K562 (cell line): ENCODE measurements at regions not wholly inside any gene's neighbourhood (a gene's known extent, or its start where the extent isn't known, plus 50 kb on each side); places are given as distances from the start of the nearest gene placed in this dataset.

Experiments
- ATAC-seq: fragments of 200-7000 bp; cut with Tn5 transposase; 3 replicates; pipeline ENCODE4 v1.9.1; 2020; ENCODE audit warnings: moderate library complexity
- BruUV-seq: library from RNA; stranded (reverse); fragments of 400-500 nt; replicated peaks from 2 replicates; lab custom pipeline; 2021; lab: Mats Ljungman, UMichigan
- CTCF ChIA-PET: fragments of 300-600 bp; formaldehyde crosslinking; extraction: SDS; loops from one replicate; lab custom pipeline; 2021; ENCODE audit warnings: low intra/inter-chr PET ratio; lab: Yijun Ruan, JAX
- POLR2A ChIA-PET: fragments of 300-600, 350-650 bp; sonication (Branson Sonifier 250); formaldehyde crosslinking; extraction: SDS; loops from one replicate; lab custom pipeline; 2021; ENCODE audit warnings: antibody characterized with exemption, inconsistent platforms; lab: Yijun Ruan, JAX
- DNase-seq, 4 experiments: peaks; one replicate each; pipeline versions ENCODE4 v3.0.0 to v3.0.0-alpha.2; 2011 to 2018; ENCODE audit warnings: low spot score in 3 of 4, mixed read lengths in 3 of 4; ENCODE audit errors: extremely low read depth in 1 of 4
- FAIRE-seq: peaks from 2 replicates; lab custom pipeline; 2011; peaks lifted over from hg19 to GRCh38; lab: Jason Lieb, UNC
- H2AFZ ChIP-seq: 2 replicates; pipeline ENCODE4 v1.6.0; 2011; ENCODE audit warnings: low read depth, low read length, control low read depth, inconsistent platforms
- H3K27ac ChIP-seq: fragments of 200-600 bp; 3 replicates; pipeline ENCODE4 v1.8.0; 2011; ENCODE audit warnings: low read depth, mild to moderate bottlenecking, control low read depth, inconsistent platforms, low read length, moderate library complexity, mixed read lengths; ENCODE audit errors: extremely low read depth
- H3K27me3 ChIP-seq, 2 experiments: fragments of 300-600 bp in 1 of 2; 2 replicates in 1 of 2; 3 replicates in 1 of 2; pipeline versions ENCODE4 v1.6.0 to v1.8.0; 2011; ENCODE audit warnings: inconsistent platforms in 2 of 2, low read length in 2 of 2, mild to moderate bottlenecking in 1 of 2, mixed read lengths in 1 of 2, moderate library complexity in 1 of 2; ENCODE audit not compliant: control insufficient read depth in 2 of 2, insufficient read depth in 2 of 2
- H3K36me3 ChIP-seq: fragments of 300-600 bp; 3 replicates; pipeline ENCODE4 v1.8.0; 2011; ENCODE audit warnings: mild to moderate bottlenecking, low read length, inconsistent platforms; ENCODE audit not compliant: control insufficient read depth, insufficient read depth
- H3K4me1 ChIP-seq, 2 experiments: fragments of 200-600 bp in 1 of 2; replicated peaks in 1 of 2; 2 replicates in 1 of 2; 3 replicates in 1 of 2; pipeline versions ENCODE4 v1.5.1 to v1.8.0; 2011; ENCODE audit warnings: inconsistent platforms in 2 of 2, low read length in 2 of 2, mild to moderate bottlenecking in 1 of 2, mixed read lengths in 1 of 2, moderate library complexity in 1 of 2; ENCODE audit not compliant: control insufficient read depth in 2 of 2, insufficient read depth in 2 of 2
- H3K4me2 ChIP-seq: 2 replicates; pipeline ENCODE4 v1.6.1; 2011; ENCODE audit warnings: low read length, control low read depth, inconsistent platforms, mixed read lengths; ENCODE audit not compliant: insufficient read depth
- H3K4me3 ChIP-seq: fragments of 200-600 bp; sonication (generic), shearing (Covaris generic); 2 replicates; pipeline ENCODE4 v1.5.1; 2016; ENCODE audit warnings: control low read depth, inconsistent platforms
- H3K79me2 ChIP-seq: fragments of 200-600 bp; 3 replicates; pipeline ENCODE4 v1.8.0; 2011; ENCODE audit warnings: low read length, inconsistent platforms; ENCODE audit not compliant: control insufficient read depth, insufficient read depth
- H3K9ac ChIP-seq, 2 experiments: 2 replicates each; pipeline versions ENCODE4 v1.6.0 to v1.6.1; 2011; ENCODE audit warnings: low read depth in 2 of 2, low read length in 2 of 2, control low read depth in 1 of 2, inconsistent platforms in 1 of 2, mild to moderate bottlenecking in 1 of 2, mixed read lengths in 1 of 2; ENCODE audit not compliant: insufficient read depth in 1 of 2
- H3K9me1 ChIP-seq: one replicate; pipeline ENCODE4 v1.6.0; 2011; ENCODE audit warnings: inconsistent platforms, mild to moderate bottlenecking, low read length, moderate library complexity; ENCODE audit not compliant: control insufficient read depth, insufficient read depth
- H3K9me3 ChIP-seq: replicated peaks from 2 replicates; pipeline ENCODE4 v1.5.1; 2011; ENCODE audit warnings: low read depth, low read length, inconsistent platforms; ENCODE audit not compliant: control insufficient read depth, insufficient read depth
- H4K20me1 ChIP-seq: replicated peaks from 2 replicates; pipeline ENCODE4 v1.6.1; 2011; ENCODE audit warnings: low read length, inconsistent platforms, mixed read lengths; ENCODE audit not compliant: control insufficient read depth, insufficient read depth
- DMBX1 ChIP-seq: fragments of 250-450 bp; sonication (Bioruptor Pico); IDR thresholded peaks from 2 replicates; pipeline ENCODE4 v1.8.0; 2022; ENCODE audit warnings: inconsistent platforms, mild to moderate bottlenecking, moderate library complexity, borderline replicate concordance
- HMGN3 ChIP-seq: IDR thresholded peaks from 2 replicates; pipeline ENCODE4 v1.6.1; 2011; ENCODE audit warnings: borderline replicate concordance, low read depth, mild to moderate bottlenecking, mixed read lengths, low read length; ENCODE audit not compliant: insufficient read length; ENCODE audit errors: extremely low read depth
- LCOR ChIP-seq: sonication (generic); formaldehyde crosslinking; IDR thresholded peaks from 2 replicates; pipeline ENCODE4 v1.8.0; 2022; ENCODE audit warnings: mild to moderate bottlenecking, missing genetic modification reagents
- MTA1 ChIP-seq: fragments of 450-650 bp; IDR thresholded peaks from 2 replicates; pipeline ENCODE4 v1.6.1; 2017; ENCODE audit warnings: borderline replicate concordance
- NFXL1 ChIP-seq: fragments of 450-650 bp; formaldehyde crosslinking; IDR thresholded peaks from 2 replicates; pipeline ENCODE4 v1.4.0; 2021; ENCODE audit warnings: mild to moderate bottlenecking
- POLR2G ChIP-seq: fragments of 200-400 bp; formaldehyde crosslinking; IDR thresholded peaks from 2 replicates; pipeline ENCODE4 v1.6.1; 2017; ENCODE audit warnings: low read depth, mild to moderate bottlenecking, antibody characterized with exemption, low read length, moderate library complexity
- TEAD4 ChIP-seq, 2 experiments: sonication (generic) in 1 of 2; formaldehyde crosslinking in 1 of 2; IDR thresholded peaks; 2 replicates each; pipeline versions ENCODE4 v1.6.1 to v1.8.0; 2012 to 2022; ENCODE audit warnings: borderline replicate concordance in 1 of 2, inconsistent platforms in 1 of 2, low read length in 1 of 2, mild to moderate bottlenecking in 1 of 2, missing genetic modification reagents in 1 of 2
- ZC3H11A ChIP-seq: IDR thresholded peaks from 2 replicates; pipeline ENCODE4 v1.6.1; 2012; ENCODE audit warnings: low read depth, low read length, improper control_type of control experiment
- ZNF324 ChIP-seq: fragments of 250-450 bp; sonication (Bioruptor Pico); IDR thresholded peaks from 2 replicates; pipeline ENCODE4 v1.4.0; 2020; ENCODE audit warnings: mild to moderate bottlenecking
- ZNF347 ChIP-seq: fragments of 450-650 bp; formaldehyde crosslinking; IDR thresholded peaks from 2 replicates; pipeline ENCODE4 v1.4.0; 2020; ENCODE audit warnings: low read depth, mild to moderate bottlenecking, moderate library complexity
- ZZZ3 ChIP-seq: fragments of 450-650 bp; IDR thresholded peaks from 2 replicates; pipeline ENCODE4 v1.6.1; 2016; ENCODE audit warnings: antibody characterized with exemption, mild to moderate bottlenecking, moderate library complexity
- WGBS: fragments of 100-300 bp; shearing (Covaris generic); methylation state at CpG from one replicate; pipeline ENCODE4 v1.1.6; 2016; ENCODE audit warnings: low coverage, mixed read lengths; ENCODE audit not compliant: insufficient coverage; ENCODE audit errors: missing lambda C conversion rate; 5-methylcytosine and 5-hydroxymethylcytosine counted together
- in situ Hi-C: fragments of 300-500 bp; cut with MboI; formaldehyde crosslinking; loops from 4 replicates; pipeline ENCODE4 v1.15.0; 2018; ENCODE audit warnings: inconsistent platforms, mixed read lengths
- intact Hi-C: fragments of 100-400 bp; cut with micrococcal nuclease; formaldehyde crosslinking; loops from 2 replicates; pipeline ENCODE4 v1.14.2; 2022
- TF ChIP-seq, protein P1 (sequence below): sonication (generic); formaldehyde crosslinking; IDR thresholded peaks from 2 replicates; pipeline ENCODE4 v1.9.0; 2022; ENCODE audit warnings: mild to moderate bottlenecking, missing genetic modification reagents
- TF ChIP-seq, protein P2 (sequence below): sonication (generic); formaldehyde crosslinking; IDR thresholded peaks from 2 replicates; pipeline ENCODE4 v1.5.0; 2020; ENCODE audit warnings: missing genetic modification reagents

DNA sequence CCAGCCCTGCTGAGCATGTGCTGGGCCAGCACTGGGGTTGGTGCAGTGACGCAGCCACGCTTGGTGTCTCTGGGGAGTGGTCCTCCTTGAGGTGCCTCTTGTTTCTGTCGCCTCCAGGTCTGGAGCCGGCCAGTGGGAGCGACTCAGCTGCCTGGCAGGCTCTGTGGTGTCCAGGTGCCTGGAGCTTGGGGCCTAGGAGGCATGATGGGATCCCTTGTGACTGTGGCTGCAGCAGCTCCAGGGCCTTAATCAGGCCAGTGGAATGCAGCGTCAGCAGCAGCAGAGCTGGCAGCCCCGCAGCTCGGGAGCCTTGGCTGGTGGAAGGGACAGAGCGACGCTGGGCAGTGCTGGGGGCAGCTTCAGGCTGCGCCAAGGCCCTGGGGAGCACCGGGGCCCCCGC lies 74.7 kb upstream of the CIBAR2 start:
- FAIRE-seq (no peak), ATAC-seq (no peak), DNase-seq (no peak)
- H2AFZ ChIP-seq, result no peak overlapping the region
- H3K27ac ChIP-seq, result no peak overlapping the region
- peak; percentile 12; the same call in 1 of the 2 replicates for TF ChIP-seq POLR2G
- no peak for TF ChIP-seq LCOR (CRISPR knock-in tag)
- H3K9me1 ChIP-seq, result peaks cover 4% of the 10 kb centered on the region
- H3K27me3 ChIP-seq, result no peaks in the 10 kb centered on the region
- WGBS, result 92% methylated on average over 13 of the region's 13 CpGs
- in situ Hi-C loops, result no loop called here
- no peak overlapping the region for H3K4me3 ChIP-seq
- H3K79me2 ChIP-seq, result peaks cover 19% of the 10 kb centered on the region; the same call in 1 of the 3 replicates
- H4K20me1 ChIP-seq, result peaks cover 17% of the 10 kb centered on the region; the same call in 1 of the 2 replicates
- ChIA-PET POLR2A (interaction anchor here (0.6 to 0.7 kb wide), 3 partner anchors 24 to 36 kb away, joined by 3 to 5 read pairs (median 3); no protein-coding TSS in a partner anchor), CTCF (no interaction called here)
- peaks cover 34% of the 10 kb centered on the region; the same call in 2 of the 3 replicates for H3K36me3 ChIP-seq
- no peaks in the 10 kb centered on the region for H3K9me3 ChIP-seq
- peak overlapping the region in 1 of 2 experiments; percentile 31; a peak in 2 of 4 replicates for H3K9ac ChIP-seq
- no TSS peak for BruUV-seq
- no peak overlapping the region for H3K4me2 ChIP-seq
- intact Hi-C loops, result no loop called here
- peaks cover 7 to 26% of the 10 kb centered on the region in 2 experiments; a peak in 4 of 5 replicates for H3K4me1 ChIP-seq

DNA sequence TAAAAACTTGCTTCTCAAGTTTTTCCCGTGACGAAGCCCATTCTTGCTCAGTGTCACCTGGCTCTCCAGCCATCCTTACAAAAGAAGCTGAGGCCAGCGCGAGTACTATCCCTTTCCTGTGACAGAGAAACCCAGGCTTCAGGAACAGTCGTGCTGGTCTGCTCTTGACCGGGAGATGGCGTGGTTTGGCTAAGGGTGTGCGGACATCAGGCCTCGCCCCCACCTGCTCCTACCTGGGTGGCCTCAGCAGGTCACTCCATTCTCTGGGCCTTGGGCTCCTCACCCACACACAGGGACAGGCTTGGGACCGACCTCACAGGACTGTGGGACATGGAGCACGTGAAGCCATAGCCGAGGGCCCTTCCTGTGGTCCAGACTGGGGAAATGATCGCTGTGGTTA lies 75.2 kb upstream of the CIBAR2 start:
- H3K27me3 ChIP-seq, result no peaks in the 10 kb centered on the region
- no peak overlapping the region for H3K4me3 ChIP-seq
- no peak overlapping the region for H2AFZ ChIP-seq
- H3K79me2 ChIP-seq, result peaks cover 19% of the 10 kb centered on the region; the same call in 1 of the 3 replicates
- H3K4me2 ChIP-seq, result no peak overlapping the region
- CTCF ChIA-PET, result no interaction called here
- intact Hi-C loops, result no loop called here
- BruUV-seq, result no TSS peak
- in situ Hi-C loops, result no loop called here
- peaks cover 14% of the 10 kb centered on the region; the same call in 1 of the 2 replicates for H4K20me1 ChIP-seq
- H3K36me3 ChIP-seq, result peaks cover 31% of the 10 kb centered on the region; the same call in 2 of the 3 replicates
- FAIRE-seq (no peak), ATAC-seq (peak; percentile 32; the same call in 2 of the 3 replicates), DNase-seq (no peak)
- no peaks in the 10 kb centered on the region for H3K9me3 ChIP-seq
- H3K27ac ChIP-seq, result no peak overlapping the region
- 89% methylated on average over 13 of the region's 13 CpGs for WGBS
- POLR2A ChIA-PET, result interaction anchor here (0.6 to 0.7 kb wide), 2 partner anchors 24 to 35 kb away, joined by 3 read pairs; no protein-coding TSS in a partner anchor
- H3K9me1 ChIP-seq, result peaks cover under 1% of the 10 kb centered on the region
- H3K9ac ChIP-seq, result peak overlapping the region in 1 of 2 experiments; percentile 31; a peak in 1 of 4 replicates
- peaks cover 7 to 23% of the 10 kb centered on the region in 2 experiments; a peak in 4 of 5 replicates for H3K4me1 ChIP-seq
- no peak for TF ChIP-seq ZC3H11A
- TF ChIP-seq NFXL1 (CRISPR knock-in tag), result no peak
- no peak for TF ChIP-seq MTA1
- peak; percentile 27 for TF ChIP-seq HMGN3
- TF ChIP-seq, protein P1, sequence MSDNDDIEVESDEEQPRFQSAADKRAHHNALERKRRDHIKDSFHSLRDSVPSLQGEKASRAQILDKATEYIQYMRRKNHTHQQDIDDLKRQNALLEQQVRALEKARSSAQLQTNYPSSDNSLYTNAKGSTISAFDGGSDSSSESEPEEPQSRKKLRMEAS (CRISPR knock-in tag), result 0 out of 2 replicates have a peak, but pooled peaks have one; percentile 21
- TF ChIP-seq, protein P2, sequence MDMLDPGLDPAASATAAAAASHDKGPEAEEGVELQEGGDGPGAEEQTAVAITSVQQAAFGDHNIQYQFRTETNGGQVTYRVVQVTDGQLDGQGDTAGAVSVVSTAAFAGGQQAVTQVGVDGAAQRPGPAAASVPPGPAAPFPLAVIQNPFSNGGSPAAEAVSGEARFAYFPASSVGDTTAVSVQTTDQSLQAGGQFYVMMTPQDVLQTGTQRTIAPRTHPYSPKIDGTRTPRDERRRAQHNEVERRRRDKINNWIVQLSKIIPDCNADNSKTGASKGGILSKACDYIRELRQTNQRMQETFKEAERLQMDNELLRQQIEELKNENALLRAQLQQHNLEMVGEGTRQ (CRISPR knock-in tag), result no peak
- TF ChIP-seq ZNF347 (CRISPR knock-in tag), result no peak
- no peak for TF ChIP-seq DMBX1
- no peak for TF ChIP-seq TEAD4 (IDR thresholded peaks at IDR 0.05; ENCODE audit: low read length)
- 0 out of 2 replicates have a peak, but pooled peaks have one; percentile 65 for TF ChIP-seq TEAD4 (CRISPR knock-in tag; IDR thresholded peaks at IDR 0.05; ENCODE audit: borderline replicate concordance)
- no peak for TF ChIP-seq ZZZ3
- no peak for TF ChIP-seq ZNF324 (CRISPR knock-in tag)
